Spleen (tissue), 7 donors: ENCODE measurements at regions not wholly inside any gene's neighbourhood (a gene's known extent, or its start where the extent isn't known, plus 50 kb on each side); places are given as distances from the start of the nearest gene placed in this dataset.

Experiments used
- CTCF ChIP-seq, 11 experiments: fragments of 200-600 bp in 7 of 11; fragments of 450-650 bp in 4 of 11; sonication (generic) in 4 of 11; IDR thresholded peaks in 8 of 11; conservative IDR thresholded peaks in 3 of 11; 1 replicate in 7 of 11; 2 replicates in 4 of 11; pipeline versions ENCODE4 v1.4.0 to v1.8.0; 2016 to 2021; ENCODE audit warnings: antibody characterized with exemption in 11 of 11, inconsistent platforms in 4 of 11, mild to moderate bottlenecking in 1 of 11
- POLR2A ChIP-seq, 3 donors: fragments of 450-650 bp; IDR thresholded peaks; one replicate each; pipeline ENCODE4 v1.5.1; 2017; ENCODE audit warnings: antibody characterized with exemption in 3 of 3, mild to moderate bottlenecking in 1 of 3
- donor health status: DM: no; HTN: no; CAD: no; lungs with moderate emphysema.
- donor health status: DM: no; HTN: no; CAD: no.
- donor health status: DM: no; HTN: no; CAD: no.

- TF ChIP-seq CTCF (IDR thresholded peaks at IDR 0.05 in 8 of 11, conservative IDR thresholded peaks at IDR 0.05 in 3 of 11) (no peak), POLR2A (IDR thresholded peaks at IDR 0.05) (no peak)
Observed at GRCh38 chr7:109456116-109456515, 886.4 kb downstream of the DNAJB9 start.
